ENCODE measurements at regions not wholly inside any gene's neighbourhood (a gene's known extent, or its start where the extent isn't known, plus 50 kb on each side); places are given as distances from the start of the nearest gene placed in this dataset.

DNA sequence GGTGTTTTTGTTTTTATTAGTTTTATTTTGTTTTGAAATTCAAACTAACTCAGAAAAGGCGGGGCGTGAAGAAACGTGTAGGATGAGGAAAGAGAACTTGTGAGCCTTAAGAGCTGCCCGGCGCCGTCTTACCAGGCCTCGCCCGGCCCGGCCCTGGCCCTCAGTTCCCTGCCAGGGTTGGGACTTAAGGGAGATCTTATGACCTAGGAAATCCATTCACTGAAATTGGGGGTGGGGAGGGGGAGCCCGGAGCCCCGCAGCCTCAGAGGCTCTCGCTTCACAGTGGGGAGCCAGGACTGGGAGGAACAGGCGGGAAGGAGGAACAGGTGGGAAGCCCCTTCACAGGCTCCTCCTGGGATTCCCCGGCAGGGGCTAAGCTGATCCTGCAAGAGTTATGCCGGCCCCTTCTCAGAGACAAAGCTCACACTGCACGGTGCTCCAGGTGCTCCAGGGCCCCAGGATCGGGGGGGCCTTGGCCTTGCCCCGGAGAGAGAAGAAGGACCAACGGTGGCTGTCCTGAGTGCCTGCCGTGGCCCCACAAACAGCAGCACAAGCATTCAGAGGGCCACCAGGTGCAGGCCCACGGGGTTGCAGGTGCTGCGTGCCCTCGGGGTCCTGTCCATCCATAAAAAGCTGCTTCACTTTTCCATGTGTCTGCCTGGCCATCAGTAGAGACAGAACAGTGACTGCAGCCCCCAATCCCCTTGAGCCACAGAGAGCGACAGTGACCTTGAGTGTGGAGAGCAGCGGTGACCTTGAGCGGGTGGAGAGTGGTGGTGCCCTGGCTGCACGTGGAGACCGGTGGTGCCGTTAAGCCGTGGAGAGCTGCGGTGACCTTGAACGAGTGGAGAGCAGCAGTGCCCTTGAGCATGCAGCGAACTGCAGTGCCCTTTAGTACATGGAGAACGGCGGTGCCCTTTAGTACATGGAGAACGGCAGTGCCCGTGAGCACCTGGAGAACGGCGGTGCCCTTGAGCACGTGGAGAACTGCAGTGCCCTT is 152.7 kb downstream of the DLL1 start:
- no peak for DNase-seq (ENCODE audit: low read depth)
- TF ChIP-seq, protein P1, sequence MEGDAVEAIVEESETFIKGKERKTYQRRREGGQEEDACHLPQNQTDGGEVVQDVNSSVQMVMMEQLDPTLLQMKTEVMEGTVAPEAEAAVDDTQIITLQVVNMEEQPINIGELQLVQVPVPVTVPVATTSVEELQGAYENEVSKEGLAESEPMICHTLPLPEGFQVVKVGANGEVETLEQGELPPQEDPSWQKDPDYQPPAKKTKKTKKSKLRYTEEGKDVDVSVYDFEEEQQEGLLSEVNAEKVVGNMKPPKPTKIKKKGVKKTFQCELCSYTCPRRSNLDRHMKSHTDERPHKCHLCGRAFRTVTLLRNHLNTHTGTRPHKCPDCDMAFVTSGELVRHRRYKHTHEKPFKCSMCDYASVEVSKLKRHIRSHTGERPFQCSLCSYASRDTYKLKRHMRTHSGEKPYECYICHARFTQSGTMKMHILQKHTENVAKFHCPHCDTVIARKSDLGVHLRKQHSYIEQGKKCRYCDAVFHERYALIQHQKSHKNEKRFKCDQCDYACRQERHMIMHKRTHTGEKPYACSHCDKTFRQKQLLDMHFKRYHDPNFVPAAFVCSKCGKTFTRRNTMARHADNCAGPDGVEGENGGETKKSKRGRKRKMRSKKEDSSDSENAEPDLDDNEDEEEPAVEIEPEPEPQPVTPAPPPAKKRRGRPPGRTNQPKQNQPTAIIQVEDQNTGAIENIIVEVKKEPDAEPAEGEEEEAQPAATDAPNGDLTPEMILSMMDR (conservative IDR thresholded peaks at IDR 0.05; ENCODE audit: low read depth, low read length) = no peak
- no peak overlapping the region for H3K4me3 ChIP-seq (ENCODE audit: low read depth, low read length)

DNA sequence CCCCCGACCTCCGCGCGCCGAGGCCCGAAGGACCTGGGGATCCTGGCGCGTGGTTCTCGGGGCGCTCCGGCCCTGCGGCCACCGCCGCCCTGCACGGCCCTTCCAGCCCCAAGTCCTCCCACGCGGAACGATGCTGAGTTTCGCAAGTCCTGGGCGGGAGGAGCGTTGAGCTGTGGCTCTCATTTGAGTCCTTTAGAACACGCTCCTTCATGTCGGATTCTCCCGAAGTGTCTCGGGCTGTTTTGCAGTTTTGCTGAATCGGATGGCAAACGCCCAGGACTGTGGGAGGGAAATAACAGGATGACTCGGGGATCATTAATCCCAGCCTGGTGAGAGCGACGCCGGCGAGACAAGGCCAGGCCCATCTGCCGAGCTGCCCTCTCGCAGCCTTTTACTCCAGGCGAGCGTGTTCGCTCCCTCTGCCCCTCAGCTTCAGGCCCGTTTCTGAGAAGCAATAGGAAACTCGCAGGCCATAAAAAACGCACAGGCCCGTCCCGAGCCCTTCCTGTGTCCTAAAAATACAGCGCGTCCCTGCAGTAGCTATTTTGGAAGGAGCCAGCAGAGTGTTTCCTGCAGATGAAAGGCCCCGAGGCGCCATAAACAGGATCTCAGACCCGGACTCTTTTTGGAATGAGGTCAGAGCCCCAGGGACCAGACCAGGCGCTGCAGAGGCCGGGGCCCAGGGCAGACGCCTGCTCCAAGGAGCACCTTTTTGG is 153.5 kb downstream of the DLL1 start:
- DNase-seq (ENCODE audit: low read depth) = no peak
- no peak overlapping the region for H3K4me3 ChIP-seq (ENCODE audit: low read depth, low read length)
- TF ChIP-seq, protein P1 (conservative IDR thresholded peaks at IDR 0.05; ENCODE audit: low read depth, low read length) = no peak

DNA sequence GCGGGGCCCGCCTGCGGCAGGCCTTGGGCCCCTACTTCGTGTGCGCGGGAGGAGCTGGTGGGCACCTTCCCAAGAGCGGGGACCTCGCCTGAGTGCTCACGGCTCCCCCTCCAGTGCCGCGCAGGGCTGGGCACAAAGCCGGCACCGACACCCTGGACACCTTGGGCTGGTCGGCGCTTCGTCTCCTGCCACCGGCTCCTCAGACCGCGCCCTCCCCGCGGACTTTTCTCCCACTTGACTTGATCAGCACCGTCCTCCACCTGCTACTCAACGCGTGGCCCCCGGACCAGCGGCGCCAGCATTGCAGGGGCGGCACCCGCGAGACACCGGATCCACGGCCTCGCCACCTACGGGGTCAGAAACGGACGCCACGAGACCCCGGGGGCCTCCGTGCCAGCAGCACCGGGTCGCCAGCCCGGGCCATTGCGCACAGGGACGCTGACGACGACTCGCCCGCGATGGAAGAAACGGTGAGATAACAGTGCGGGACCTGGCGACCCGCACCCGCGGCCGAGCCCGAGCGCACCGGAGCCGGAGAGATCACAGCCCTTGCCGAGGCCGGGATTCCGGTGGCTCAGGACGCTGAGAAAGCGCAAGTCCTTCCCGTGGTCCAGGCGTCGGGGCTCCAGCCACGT is 154.2 kb downstream of the DLL1 start:
- TF ChIP-seq, protein P1 (conservative IDR thresholded peaks at IDR 0.05; ENCODE audit: low read depth, low read length) = no peak
- H3K4me3 ChIP-seq (ENCODE audit: low read depth, low read length) = no peak overlapping the region
- DNase-seq (ENCODE audit: low read depth) = no peak

DNA sequence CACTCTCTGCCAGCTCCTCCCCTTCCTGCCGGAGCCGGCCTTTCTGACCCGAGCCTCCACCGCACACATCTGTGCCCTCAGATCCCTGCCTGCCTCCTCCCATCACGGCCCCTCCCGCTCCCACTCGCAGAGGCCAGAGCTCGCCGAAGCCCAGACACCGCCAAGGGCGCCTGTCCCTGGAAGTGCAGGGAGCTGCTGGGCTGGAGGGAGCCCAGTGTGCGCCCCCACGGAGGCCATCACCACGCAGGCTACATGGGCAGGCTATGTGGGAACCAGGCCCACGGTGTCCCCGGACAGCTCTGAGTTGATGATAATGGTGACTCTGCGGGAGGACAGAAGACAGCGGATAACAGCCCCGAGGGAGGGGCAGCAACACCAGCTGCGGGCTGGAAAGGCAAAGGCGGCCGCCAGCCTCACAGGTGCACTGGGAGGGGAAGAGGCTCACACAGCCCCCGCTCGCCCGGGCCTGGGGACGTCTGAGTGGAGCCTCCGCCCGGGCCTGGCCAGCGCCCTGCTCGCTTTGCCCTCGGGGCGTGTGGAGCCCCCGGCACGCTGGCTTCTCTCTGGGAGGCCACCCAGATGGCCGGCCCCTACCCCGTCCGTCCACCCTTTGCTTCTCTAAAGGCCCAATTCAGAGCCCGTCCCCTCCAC is 154.9 kb downstream of the DLL1 start:
- TF ChIP-seq, protein P1 (conservative IDR thresholded peaks at IDR 0.05; ENCODE audit: low read depth, low read length) = no peak
- DNase-seq (ENCODE audit: low read depth) = no peak
- H3K4me3 ChIP-seq (ENCODE audit: low read depth, low read length) = no peak overlapping the region

DNA sequence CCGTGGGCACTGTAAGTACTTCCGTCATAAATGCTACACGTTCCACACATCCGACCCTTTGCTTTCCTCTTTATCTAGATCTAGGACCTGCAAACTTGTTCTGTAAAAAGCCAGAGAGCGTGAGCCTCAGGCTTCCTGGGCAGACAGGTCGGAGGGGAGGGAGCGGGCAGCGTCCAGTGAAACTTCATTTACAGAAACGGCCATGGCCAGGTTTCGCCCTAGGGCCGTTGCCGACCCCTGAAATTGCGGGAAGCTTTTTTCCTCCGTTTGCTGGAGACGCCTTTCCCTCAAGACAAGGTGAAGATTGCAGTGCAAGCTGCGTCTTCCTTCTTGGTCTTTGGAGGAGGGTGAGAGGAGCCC is 155.4 kb downstream of the DLL1 start:
- H3K4me3 ChIP-seq (ENCODE audit: low read depth, low read length) = no peak overlapping the region
- no peak for DNase-seq (ENCODE audit: low read depth)
- TF ChIP-seq, protein P1 (conservative IDR thresholded peaks at IDR 0.05; ENCODE audit: low read depth, low read length) = no peak
